SW 1271 (cell line): ENCODE measurements at regions not wholly inside any gene's neighbourhood (a gene's known extent, or its start where the extent isn't known, plus 50 kb on each side); places are given as distances from the start of the nearest gene placed in this dataset.
"Not testable (repeated sequence)": the region's sequence is repeated elsewhere in the genome, so short reads cannot be mapped to it uniquely, and the experiment has no call there.

ENCODE experiments used
- DNase-seq, 2 experiments: peaks; one replicate each; lab custom pipeline; 2025; lab: John Stamatoyannopoulos, UW

DNA sequence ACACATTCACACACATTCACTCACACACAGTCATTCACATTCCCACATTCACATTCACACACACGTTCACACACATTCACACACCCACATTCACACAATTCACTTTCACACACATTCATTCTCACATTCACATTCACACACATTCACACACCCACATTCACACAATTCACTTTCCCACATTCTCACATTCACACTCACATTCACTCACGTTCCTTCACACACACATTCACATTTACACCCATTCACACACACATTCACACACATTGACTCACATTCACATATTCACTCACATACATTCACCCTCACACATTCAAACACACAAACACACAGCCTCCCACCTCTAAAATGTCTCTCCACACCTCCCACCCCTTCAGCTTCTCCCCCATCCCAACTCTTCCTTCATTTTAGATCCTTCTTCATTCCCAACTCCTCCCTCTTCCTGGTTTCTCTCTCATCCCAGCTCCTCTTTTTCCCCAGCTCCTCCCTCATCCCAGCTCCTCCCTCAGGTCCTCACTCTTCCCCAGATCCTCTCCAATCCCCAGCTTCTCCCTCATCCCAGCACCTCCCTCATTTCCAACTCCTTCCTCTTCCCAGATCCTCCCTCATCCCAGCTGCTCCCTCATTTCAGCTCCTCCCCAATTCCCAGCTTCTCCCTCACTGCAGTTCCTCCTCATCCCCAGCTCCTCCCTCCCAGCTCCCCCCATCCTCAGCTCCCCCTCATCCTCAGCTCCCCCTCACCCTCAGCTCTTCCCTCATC, 111.0 kb downstream of the FAM53A start:
- no peak for DNase-seq

DNA sequence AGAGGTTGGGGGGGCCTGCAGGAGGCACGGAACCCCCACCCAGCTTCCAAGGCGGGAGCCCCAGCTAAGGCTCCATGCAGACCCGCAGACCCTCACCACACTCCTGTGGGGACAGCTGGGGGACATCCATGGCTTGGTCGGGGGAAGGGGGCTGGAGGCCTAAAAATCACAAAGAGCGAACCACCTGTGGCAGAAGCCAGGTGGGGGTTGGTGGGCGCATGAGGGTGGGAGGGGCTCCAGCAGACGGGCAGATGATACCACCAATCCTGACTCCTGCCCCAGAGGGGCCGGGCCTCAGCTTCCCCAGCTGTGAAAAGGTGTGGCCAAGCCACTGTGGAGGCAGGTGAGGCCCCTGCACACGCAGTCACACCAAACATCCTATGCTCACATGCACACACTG, 111.6 kb downstream of the FAM53A start:
- DNase-seq, result no peak

- no peak for DNase-seq
These were observed 112.1 kb downstream of the FAM53A start for GRCh38 chr4:1572010-1572385.

DNA sequence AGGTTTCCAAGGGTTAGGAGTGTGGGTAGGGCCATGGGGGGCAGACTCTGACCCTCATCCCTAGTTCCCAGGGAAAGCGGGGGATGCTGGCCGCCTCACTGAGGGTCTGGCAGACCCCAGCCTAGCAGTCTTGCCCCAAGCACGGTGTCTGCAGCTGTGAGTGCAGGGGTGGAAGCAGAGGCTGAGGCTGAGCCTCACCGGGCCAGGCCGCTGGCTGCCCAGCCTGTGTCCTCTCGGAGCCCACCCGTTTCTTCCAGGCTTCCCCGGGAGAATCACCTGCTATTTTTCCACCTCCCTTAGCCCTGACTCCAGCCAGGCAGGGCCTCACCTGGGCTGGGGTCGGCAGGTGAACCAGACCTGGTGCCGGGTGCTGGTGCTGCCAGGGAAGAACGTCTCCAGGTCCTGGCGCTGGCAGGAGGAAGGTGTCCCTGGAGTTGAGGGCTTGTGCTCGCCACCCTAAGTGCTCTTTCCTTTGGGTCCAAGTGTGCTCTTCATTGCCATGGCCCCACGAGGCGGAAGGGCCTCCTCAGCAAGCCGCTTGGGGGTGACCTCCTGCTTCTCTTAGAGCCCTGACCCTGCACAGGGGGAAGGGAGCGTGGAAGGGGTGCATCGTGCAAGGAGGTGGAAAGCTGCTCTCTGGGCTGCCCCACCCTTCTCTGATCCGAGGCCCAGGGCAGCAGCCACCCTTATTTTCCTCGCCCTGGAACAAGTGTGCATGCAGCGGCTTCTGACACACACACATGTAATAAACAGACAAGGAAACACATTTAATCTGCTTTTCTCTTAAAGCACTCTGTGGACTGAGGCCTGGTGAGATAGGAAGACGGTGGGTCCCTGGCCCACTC, 112.7 kb downstream of the FAM53A start:
- DNase-seq, result no peak

- no peak for DNase-seq
These were observed 113.6 kb downstream of the FAM53A start for GRCh38 chr4:1570291-1571164.

DNA sequence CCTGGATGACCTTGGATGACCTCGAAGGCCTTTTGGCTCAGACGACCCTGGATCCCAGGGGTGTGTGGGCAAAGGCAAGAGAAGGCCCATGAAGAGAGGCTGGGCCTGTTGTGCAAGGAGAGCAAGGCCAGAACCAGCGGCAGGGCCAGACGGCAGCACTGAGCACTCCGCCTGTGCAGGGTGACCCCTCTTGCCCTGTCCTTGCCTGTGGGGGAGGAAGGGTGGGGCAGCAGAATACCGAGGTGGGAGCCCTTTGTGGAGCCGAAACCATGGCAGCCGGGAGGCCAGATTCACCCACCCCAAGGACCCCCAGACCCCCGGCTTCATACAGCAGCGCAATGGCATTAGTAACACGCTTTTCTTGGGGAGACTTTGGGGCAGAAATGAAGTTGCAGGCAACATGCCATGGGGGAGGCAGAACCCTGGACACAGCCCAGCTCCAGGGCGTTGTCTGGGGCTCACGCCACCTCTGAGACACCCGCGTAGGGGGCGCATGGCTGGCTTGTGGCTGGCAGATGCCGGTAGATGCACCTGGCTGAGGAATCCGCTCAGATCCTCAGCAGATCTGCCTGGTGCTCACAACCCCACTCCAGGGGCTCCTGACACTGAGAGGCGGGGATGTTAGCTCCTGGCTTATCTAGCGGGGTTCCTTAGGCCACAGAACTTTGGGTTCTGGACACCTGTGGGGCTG, 114.5 kb downstream of the FAM53A start:
- DNase-seq, result no peak

- DNase-seq, result no peak
These were observed 115.2 kb downstream of the FAM53A start for GRCh38 chr4:1568855-1569460.

GRCh38 chr4:1567808-1568581, 116.1 kb downstream of the FAM53A start:
- no peak for DNase-seq

GRCh38 chr4:1567519-1567807, 116.7 kb downstream of the FAM53A start:
- no peak for DNase-seq

GRCh38 chr4:1566838-1567518, 117.1 kb downstream of the FAM53A start:
- no peak for DNase-seq

GRCh38 chr4:1566301-1566837, 117.7 kb downstream of the FAM53A start:
- DNase-seq, result not testable (repeated sequence)

DNA sequence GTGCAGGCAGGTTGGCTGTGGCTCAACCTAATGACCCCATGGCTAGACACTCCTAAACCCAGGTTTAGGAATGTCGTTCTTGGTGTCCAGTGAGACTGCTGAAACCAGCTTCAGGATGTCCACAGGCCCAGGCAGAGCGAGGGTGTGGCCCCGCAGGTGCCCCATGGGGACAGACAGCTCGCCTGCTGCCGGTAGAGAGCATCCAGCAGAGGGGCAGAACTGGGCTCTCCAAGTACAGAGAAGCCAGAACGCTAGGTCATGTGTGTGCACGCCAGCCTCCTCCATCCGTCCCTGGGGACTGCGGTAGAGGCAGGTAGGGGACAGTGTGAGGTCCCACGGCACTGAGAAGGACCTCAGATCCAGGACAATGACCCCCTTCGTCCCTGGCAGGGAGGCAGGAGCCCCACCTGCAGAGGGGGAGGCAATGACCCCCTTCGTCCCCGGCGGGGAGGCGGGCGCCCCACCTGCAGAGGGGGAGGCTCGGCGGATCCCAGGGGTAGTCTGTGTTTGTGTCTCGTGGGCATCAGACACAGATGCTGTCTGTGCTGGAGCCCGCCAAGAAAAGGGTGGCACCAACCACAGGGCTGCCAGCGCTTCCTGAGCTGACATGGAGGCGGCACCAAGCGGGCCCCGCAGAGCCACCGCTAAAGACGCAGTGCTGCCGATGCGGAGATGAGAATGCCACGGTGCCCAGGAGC, 118.4 kb downstream of the FAM53A start:
- DNase-seq, result no peak

- DNase-seq, result no peak
These were observed 119.4 kb downstream of the FAM53A start for GRCh38 chr4:1564535-1565375.

DNA sequence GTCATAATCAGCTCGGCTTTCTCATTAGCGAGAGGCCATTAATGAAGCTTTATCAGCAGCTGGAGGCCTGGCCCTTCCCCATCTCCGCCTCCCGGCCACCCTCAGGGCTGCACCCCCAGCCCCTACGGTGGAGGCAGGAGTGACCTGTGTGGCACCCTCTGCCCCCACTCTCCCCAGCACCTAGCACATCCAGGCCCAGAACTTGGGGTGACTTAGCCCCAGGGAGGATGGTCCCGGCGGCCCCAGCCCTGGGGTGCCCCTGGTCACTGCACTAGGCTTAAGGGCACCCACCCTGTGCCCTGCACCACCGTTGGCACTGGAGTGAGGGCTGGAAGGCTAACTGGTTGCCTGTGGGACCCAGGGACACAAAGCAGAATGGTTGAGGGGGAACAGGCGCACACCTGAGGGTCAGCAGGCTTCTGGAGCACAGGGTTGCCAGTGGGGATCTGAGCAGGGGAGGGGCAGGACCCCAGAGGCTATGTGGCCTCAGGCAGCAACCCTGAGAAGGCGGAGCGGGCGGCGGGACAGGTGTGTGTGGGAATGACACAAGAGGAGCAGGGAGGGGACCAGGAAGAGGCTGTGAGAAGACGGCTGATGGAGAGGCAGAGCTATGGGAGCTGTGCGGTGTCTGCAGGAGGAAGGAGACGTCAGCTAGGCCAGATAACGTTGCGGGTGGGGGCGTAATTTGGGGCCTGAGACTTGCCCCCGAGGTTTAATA, 120.2 kb downstream of the FAM53A start:
- DNase-seq, result no peak

- DNase-seq, result no peak
These were observed 120.9 kb downstream of the FAM53A start for GRCh38 chr4:1563241-1563640.

DNA sequence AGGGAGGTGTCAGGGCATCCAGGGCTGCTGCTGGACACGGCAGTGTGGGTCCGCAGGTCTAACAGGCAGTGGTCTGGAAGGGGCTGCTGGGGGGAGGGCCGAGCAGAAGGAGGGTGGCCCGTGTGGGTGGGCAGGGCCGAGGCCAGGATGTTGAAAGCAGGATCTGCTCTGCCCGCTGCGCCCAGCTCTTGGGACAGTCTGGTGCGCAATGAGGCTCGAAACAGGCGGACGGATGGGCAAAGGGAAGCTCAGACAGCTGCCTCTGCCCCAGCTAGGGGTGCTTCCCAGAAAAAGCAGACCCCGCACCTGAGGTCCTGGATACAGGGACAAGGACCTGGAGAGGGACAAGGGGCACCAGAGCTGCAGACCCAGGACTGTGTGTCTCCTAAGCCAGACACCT, 121.3 kb downstream of the FAM53A start:
- no peak for DNase-seq

DNA sequence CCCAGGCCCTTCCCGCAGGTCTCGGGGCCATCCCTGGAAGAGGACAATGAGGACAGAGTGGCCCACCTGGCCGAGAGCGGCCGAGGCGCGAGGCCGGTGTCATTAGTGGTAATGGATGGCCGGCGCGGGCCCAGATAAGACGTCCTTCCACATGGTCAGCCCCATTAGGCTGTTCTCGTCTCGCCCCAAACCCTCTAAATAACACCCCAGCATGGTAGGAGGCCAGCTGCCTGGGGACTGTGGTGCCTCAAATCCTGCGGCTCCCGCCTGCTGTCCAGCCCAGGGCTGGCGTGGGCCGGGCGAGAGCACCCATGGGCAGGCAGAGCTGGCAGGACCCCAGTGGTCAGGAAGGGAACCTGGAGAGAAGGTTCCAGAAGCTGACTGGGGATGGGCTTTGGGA, 121.7 kb downstream of the FAM53A start:
- no peak for DNase-seq
